MM.1S (cell line): ENCODE measurements at regions not wholly inside any gene's neighbourhood (a gene's known extent, or its start where the extent isn't known, plus 50 kb on each side); places are given as distances from the start of the nearest gene placed in this dataset.

Source experiments
- EZH2 ChIP-seq: fragments of 300-600 bp; sonication (generic); optimal IDR thresholded peaks from 2 replicates; pipeline ENCODE3; 2017; ENCODE audit warnings: low read depth, mild to moderate bottlenecking, antibody characterized with exemption, low read length, mixed read lengths
- EZH2phosphoT487 ChIP-seq: fragments of 300-600 bp; sonication (generic); IDR thresholded peaks from 2 replicates; pipeline ENCODE4 v1.6.1; 2018; ENCODE audit warnings: antibody characterized with exemption, low read length
- TF ChIP-seq, protein P1 (sequence below): fragments of 300-600 bp; sonication (generic); IDR thresholded peaks from 2 replicates; pipeline ENCODE4 v1.5.1; 2016; ENCODE audit warnings: antibody characterized with exemption, low read length, mixed read lengths

DNA sequence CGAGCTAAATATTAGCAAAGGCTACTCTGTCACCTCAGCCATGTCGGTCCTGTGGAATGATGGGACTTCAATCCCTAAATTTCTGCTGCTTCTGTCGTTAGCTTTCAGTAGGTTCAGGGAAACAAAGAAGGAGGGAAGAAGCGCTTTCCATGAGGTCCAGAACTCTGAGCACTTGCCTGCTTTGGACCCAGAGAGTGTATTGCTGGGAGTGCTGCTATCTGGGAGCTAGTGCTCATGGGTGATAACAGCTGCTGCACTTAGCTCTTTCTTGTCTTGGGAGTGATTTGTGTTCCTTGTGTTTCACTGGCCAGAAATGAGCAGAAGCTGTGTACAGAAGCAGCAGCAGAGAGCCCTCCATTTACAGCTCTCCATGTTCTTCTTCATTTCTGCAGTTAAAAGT, 369.8 kb downstream of the DIPK2A start:
- TF ChIP-seq, protein P1, sequence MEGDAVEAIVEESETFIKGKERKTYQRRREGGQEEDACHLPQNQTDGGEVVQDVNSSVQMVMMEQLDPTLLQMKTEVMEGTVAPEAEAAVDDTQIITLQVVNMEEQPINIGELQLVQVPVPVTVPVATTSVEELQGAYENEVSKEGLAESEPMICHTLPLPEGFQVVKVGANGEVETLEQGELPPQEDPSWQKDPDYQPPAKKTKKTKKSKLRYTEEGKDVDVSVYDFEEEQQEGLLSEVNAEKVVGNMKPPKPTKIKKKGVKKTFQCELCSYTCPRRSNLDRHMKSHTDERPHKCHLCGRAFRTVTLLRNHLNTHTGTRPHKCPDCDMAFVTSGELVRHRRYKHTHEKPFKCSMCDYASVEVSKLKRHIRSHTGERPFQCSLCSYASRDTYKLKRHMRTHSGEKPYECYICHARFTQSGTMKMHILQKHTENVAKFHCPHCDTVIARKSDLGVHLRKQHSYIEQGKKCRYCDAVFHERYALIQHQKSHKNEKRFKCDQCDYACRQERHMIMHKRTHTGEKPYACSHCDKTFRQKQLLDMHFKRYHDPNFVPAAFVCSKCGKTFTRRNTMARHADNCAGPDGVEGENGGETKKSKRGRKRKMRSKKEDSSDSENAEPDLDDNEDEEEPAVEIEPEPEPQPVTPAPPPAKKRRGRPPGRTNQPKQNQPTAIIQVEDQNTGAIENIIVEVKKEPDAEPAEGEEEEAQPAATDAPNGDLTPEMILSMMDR: no peak
- TF ChIP-seq EZH2 (no peak), EZH2phosphoT487 (no peak)
